ENCODE measurements at regions not wholly inside any gene's neighbourhood (a gene's known extent, or its start where the extent isn't known, plus 50 kb on each side); places are given as distances from the start of the nearest gene placed in this dataset.

DNA sequence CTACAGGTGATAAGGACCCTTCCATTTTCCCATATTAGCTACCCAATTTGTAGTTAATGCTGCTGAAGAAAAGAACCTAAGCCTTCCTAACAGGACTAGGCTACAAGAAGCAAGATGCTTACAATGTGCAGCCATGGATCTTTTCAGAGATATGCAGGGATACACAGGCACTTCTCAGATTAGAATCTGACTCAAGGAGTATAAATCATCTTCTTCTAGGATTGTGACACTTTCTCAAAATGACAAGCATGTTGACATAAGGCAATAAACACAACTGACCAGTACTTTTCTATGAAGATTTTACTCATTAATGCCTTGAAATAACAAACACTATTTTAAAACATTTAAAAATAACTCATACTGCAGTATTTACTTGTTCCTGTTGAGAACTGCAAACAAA lies 127.9 kb upstream of the ACVR2A start:
- H3T11ph ChIP-seq (ENCODE audit: low read length), result no peak overlapping the region
- H3K4ac ChIP-seq (ENCODE audit: low read depth, low read length), result no peak overlapping the region
- Mint-ChIP-seq H3K27ac (no peak overlapping the region), H3K36me3 (ENCODE audit: insufficient read depth in 1 of 3, low read depth in 3 of 3) (no peaks in the 10 kb centered on the region), H3K4me1 (no peaks in the 10 kb centered on the region), H3K27me3 (ENCODE audit: low read depth) (no peaks in the 10 kb centered on the region), H3K4me3 (no peak overlapping the region), H3K9me3 (no peaks in the 10 kb centered on the region; a peak in 1 of 5 replicates)
- no peak overlapping the region for H2AK5ac ChIP-seq (ENCODE audit: insufficient read length, low read length)
- no peaks in the 10 kb centered on the region for H3K23me2 ChIP-seq (ENCODE audit: insufficient read length, low read depth, low read length, poor library complexity, severe bottlenecking)
- H2BK12ac ChIP-seq (ENCODE audit: insufficient read length, low read depth, low read length), result no peak overlapping the region
- H3K79me2 ChIP-seq (ENCODE audit: insufficient read depth, low read length), result no peaks in the 10 kb centered on the region
- H3K56ac ChIP-seq (ENCODE audit: insufficient read length, low read depth, low read length), result no peak overlapping the region
- no peaks in the 10 kb centered on the region for H3K9me3 ChIP-seq (ENCODE audit: control insufficient read depth, low read depth, low read length)
- H4K5ac ChIP-seq (ENCODE audit: insufficient read length, low read depth, low read length), result no peak overlapping the region
- no peak for DNase-seq
- H2BK120ac ChIP-seq (ENCODE audit: low read depth, low read length, poor library complexity, severe bottlenecking), result no peak overlapping the region
- no peak overlapping the region for H3K23ac ChIP-seq (ENCODE audit: insufficient read length, low read depth, low read length)
- H3K4me1 ChIP-seq (ENCODE audit: insufficient read depth, low read length), result no peaks in the 10 kb centered on the region
- H3K27ac ChIP-seq (ENCODE audit: insufficient read length, low read depth, low read length), result no peak overlapping the region
- no peaks in the 10 kb centered on the region for H4K20me1 ChIP-seq (ENCODE audit: control insufficient read depth, insufficient read depth, insufficient read length)
- no peaks in the 10 kb centered on the region for H3K79me1 ChIP-seq (ENCODE audit: insufficient read depth, low read depth, low read length, poor library complexity, severe bottlenecking)
- no peak overlapping the region for H2AFZ ChIP-seq (ENCODE audit: low read length)
- H2BK20ac ChIP-seq (ENCODE audit: low read depth, low read length, poor library complexity, severe bottlenecking), result no peak overlapping the region
- no peak overlapping the region for H2BK15ac ChIP-seq (ENCODE audit: low read depth, low read length)
- H3K14ac ChIP-seq (ENCODE audit: insufficient read depth, low read length), result no peak overlapping the region
- TF ChIP-seq, protein P1, sequence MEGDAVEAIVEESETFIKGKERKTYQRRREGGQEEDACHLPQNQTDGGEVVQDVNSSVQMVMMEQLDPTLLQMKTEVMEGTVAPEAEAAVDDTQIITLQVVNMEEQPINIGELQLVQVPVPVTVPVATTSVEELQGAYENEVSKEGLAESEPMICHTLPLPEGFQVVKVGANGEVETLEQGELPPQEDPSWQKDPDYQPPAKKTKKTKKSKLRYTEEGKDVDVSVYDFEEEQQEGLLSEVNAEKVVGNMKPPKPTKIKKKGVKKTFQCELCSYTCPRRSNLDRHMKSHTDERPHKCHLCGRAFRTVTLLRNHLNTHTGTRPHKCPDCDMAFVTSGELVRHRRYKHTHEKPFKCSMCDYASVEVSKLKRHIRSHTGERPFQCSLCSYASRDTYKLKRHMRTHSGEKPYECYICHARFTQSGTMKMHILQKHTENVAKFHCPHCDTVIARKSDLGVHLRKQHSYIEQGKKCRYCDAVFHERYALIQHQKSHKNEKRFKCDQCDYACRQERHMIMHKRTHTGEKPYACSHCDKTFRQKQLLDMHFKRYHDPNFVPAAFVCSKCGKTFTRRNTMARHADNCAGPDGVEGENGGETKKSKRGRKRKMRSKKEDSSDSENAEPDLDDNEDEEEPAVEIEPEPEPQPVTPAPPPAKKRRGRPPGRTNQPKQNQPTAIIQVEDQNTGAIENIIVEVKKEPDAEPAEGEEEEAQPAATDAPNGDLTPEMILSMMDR (conservative IDR thresholded peaks at IDR 0.05), result no peak
- H4K91ac ChIP-seq (ENCODE audit: insufficient read length, low read depth, low read length), result no peak overlapping the region
- H3K9ac ChIP-seq (ENCODE audit: extremely low read depth, insufficient read length, low read length), result no peak overlapping the region
- no peaks in the 10 kb centered on the region for H3K27me3 ChIP-seq (ENCODE audit: insufficient read depth, low read length)
- no peak overlapping the region for H2BK5ac ChIP-seq (ENCODE audit: insufficient read length, low read length)
- no peak overlapping the region for H3K4me2 ChIP-seq (ENCODE audit: insufficient read depth, insufficient read length, low read length)
- no peak overlapping the region for H4K8ac ChIP-seq (replicated peaks; ENCODE audit: insufficient read length, low read depth, low read length)
- no peak overlapping the region for H3K18ac ChIP-seq (ENCODE audit: insufficient read length, low read depth, low read length)
